HCT116 (cell line): ENCODE measurements at regions not wholly inside any gene's neighbourhood (a gene's known extent, or its start where the extent isn't known, plus 50 kb on each side); places are given as distances from the start of the nearest gene placed in this dataset.

Experiments used
- CTCF ChIP-seq, 3 experiments: fragments of 200-600 bp in 1 of 3; sonication (generic) in 1 of 3; IDR thresholded peaks in 2 of 3; conservative IDR thresholded peaks in 1 of 3; 2 replicates each; pipeline ENCODE4 v1.5.1; 2012 to 2017; ENCODE audit warnings: low read depth in 2 of 3, low read length in 2 of 3, antibody characterized with exemption in 1 of 3, borderline replicate concordance in 1 of 3, control low read depth in 1 of 3, mild to moderate bottlenecking in 1 of 3, mixed read lengths in 1 of 3, mixed run types in 1 of 3, moderate library complexity in 1 of 3; ENCODE audit not compliant: insufficient read depth in 1 of 3
- POLR2AphosphoS5 ChIP-seq: IDR thresholded peaks from 2 replicates; pipeline ENCODE4 v1.6.1; 2011; ENCODE audit warnings: mild to moderate bottlenecking, low read depth, low read length, moderate library complexity

GRCh38 chr12:127340381-127340780 lies 926.6 kb upstream of the TMEM132C start:
- TF ChIP-seq POLR2AphosphoS5 (no peak), CTCF (IDR thresholded peaks at IDR 0.05 in 2 of 3, conservative IDR thresholded peaks at IDR 0.05 in 1 of 3; ENCODE audit: borderline replicate concordance in 1 of 3, insufficient read depth in 1 of 3, low read depth in 2 of 3, low read length in 2 of 3) (no peak)
